OCI-LY1 (cell line): ENCODE measurements at regions not wholly inside any gene's neighbourhood (a gene's known extent, or its start where the extent isn't known, plus 50 kb on each side); places are given as distances from the start of the nearest gene placed in this dataset.

Source experiments
- H2AFZ ChIP-seq: fragments of 200-600 bp; sonication (generic), shearing (Covaris generic); 2 replicates; pipeline ENCODE4 v1.6.0; 2014; ENCODE audit warnings: antibody characterized with exemption, mild to moderate bottlenecking, low read length
- H3F3A ChIP-seq: fragments of 200-600 bp; sonication (generic), shearing (Covaris generic); 2 replicates; pipeline ENCODE4 v1.6.0; 2014; ENCODE audit warnings: mild to moderate bottlenecking, antibody characterized with exemption, low read length, moderate library complexity; ENCODE audit not compliant: insufficient read depth
- H3K27ac ChIP-seq: fragments of 200-600 bp; sonication (generic); 2 replicates; pipeline ENCODE4 v1.5.1; 2014; ENCODE audit warnings: low read length, mixed run types, mild to moderate bottlenecking, low read depth; ENCODE audit not compliant: poor library complexity, severe bottlenecking
- H3K27me3 ChIP-seq: fragments of 200-600 bp; sonication (generic); 2 replicates; pipeline ENCODE4 v1.6.0; 2014; ENCODE audit warnings: antibody characterized with exemption, mild to moderate bottlenecking, low read length, moderate library complexity; ENCODE audit not compliant: insufficient read depth
- H3K36me3 ChIP-seq: fragments of 200-600 bp; sonication (generic); 2 replicates; pipeline ENCODE4 v1.6.1; 2014; ENCODE audit warnings: mild to moderate bottlenecking, antibody characterized with exemption, low read length, moderate library complexity, mixed read lengths; ENCODE audit not compliant: insufficient read depth
- H3K4me1 ChIP-seq: fragments of 200-600 bp; sonication (generic); 2 replicates; pipeline ENCODE4 v1.5.1; 2014; ENCODE audit warnings: mild to moderate bottlenecking, low read length, moderate library complexity; ENCODE audit not compliant: insufficient read depth, severe bottlenecking
- H3K4me2 ChIP-seq: fragments of 200-600 bp; sonication (generic), shearing (Covaris generic); 2 replicates; pipeline ENCODE4 v1.6.1; 2014; ENCODE audit warnings: low read length
- H3K4me3 ChIP-seq: fragments of 200-600 bp; sonication (generic); 2 replicates; pipeline ENCODE4 v1.5.1; 2014; ENCODE audit warnings: low read length, low read depth, mild to moderate bottlenecking, mixed read lengths; ENCODE audit not compliant: poor library complexity, severe bottlenecking
- H3K79me2 ChIP-seq: fragments of 200-600 bp; shearing (Covaris generic); 2 replicates; pipeline ENCODE4 v1.6.1; 2016; ENCODE audit warnings: mixed run types, low read length, mixed read lengths; ENCODE audit not compliant: insufficient read depth
- H3K9ac ChIP-seq: fragments of 200-600 bp; sonication (generic), shearing (Covaris generic); 2 replicates; pipeline ENCODE4 v1.6.1; 2014; ENCODE audit warnings: mild to moderate bottlenecking, low read length, mixed read lengths
- H3K9me2 ChIP-seq: fragments of 200-600 bp; sonication (generic), shearing (Covaris generic); 2 replicates; pipeline ENCODE4 v1.6.1; 2014; ENCODE audit warnings: low read depth, mild to moderate bottlenecking, low read length, mixed read lengths
- H3K9me3 ChIP-seq: fragments of 200-600 bp; shearing (Covaris generic); 2 replicates; pipeline ENCODE4 v1.6.1; 2014; ENCODE audit warnings: low read length, mixed read lengths
- H4K20me1 ChIP-seq: fragments of 200-600 bp; sonication (generic), shearing (Covaris generic); 2 replicates; pipeline ENCODE4 v1.6.0; 2016; ENCODE audit warnings: mild to moderate bottlenecking, low read length; ENCODE audit not compliant: insufficient read depth
- CTCF ChIP-seq: fragments of 200-600 bp; sonication (generic), shearing (Covaris generic); IDR thresholded peaks from 2 replicates; pipeline ENCODE4 v1.5.1; 2017; ENCODE audit warnings: mild to moderate bottlenecking, antibody characterized with exemption, low read length, moderate library complexity, mixed read lengths
- EZH2 ChIP-seq: fragments of 200-600 bp; sonication (generic), shearing (Covaris generic); IDR thresholded peaks from 2 replicates; pipeline ENCODE4 v1.8.0; 2017; ENCODE audit warnings: borderline replicate concordance, mixed run types, mild to moderate bottlenecking, antibody characterized with exemption, low read length, moderate library complexity, mixed read lengths

GRCh38 chr7:24346716-24347115 is 62.7 kb downstream of the NPY start:
- no peaks in the 10 kb centered on the region for H3F3A ChIP-seq
- no peaks in the 10 kb centered on the region for H3K79me2 ChIP-seq
- H3K9me3 ChIP-seq: peaks cover 8% of the 10 kb centered on the region
- H3K4me1 ChIP-seq: peaks cover 33% of the 10 kb centered on the region
- TF ChIP-seq CTCF (no peak), EZH2 (no peak)
- H3K27ac ChIP-seq: no peak overlapping the region
- no peaks in the 10 kb centered on the region for H3K36me3 ChIP-seq
- H2AFZ ChIP-seq: no peak overlapping the region
- no peak overlapping the region for H3K4me3 ChIP-seq
- H3K9me2 ChIP-seq: no peaks in the 10 kb centered on the region
- H3K9ac ChIP-seq: no peak overlapping the region
- no peaks in the 10 kb centered on the region for H4K20me1 ChIP-seq
- H3K27me3 ChIP-seq: no peaks in the 10 kb centered on the region
- no peak overlapping the region for H3K4me2 ChIP-seq

- no peak overlapping the region for H3K4me2 ChIP-seq
- H3F3A ChIP-seq: no peaks in the 10 kb centered on the region
- no peaks in the 10 kb centered on the region for H3K27me3 ChIP-seq
- no peaks in the 10 kb centered on the region for H3K9me2 ChIP-seq
- H4K20me1 ChIP-seq: no peaks in the 10 kb centered on the region
- H3K79me2 ChIP-seq: no peaks in the 10 kb centered on the region
- no peak overlapping the region for H3K9ac ChIP-seq
- no peak overlapping the region for H3K4me3 ChIP-seq
- H3K9me3 ChIP-seq: peaks cover 8% of the 10 kb centered on the region
- H2AFZ ChIP-seq: no peak overlapping the region
- H3K27ac ChIP-seq: no peak overlapping the region
- TF ChIP-seq EZH2: no peak
- no peak for TF ChIP-seq CTCF
- peaks cover 20% of the 10 kb centered on the region for H3K4me1 ChIP-seq
- H3K36me3 ChIP-seq: no peaks in the 10 kb centered on the region
Observed at GRCh38 chr7:24349339-24349738, 65.3 kb downstream of the NPY start.

GRCh38 chr7:24354456-24354855 is 70.5 kb downstream of the NPY start:
- Histone ChIP-seq H3K4me2 (no peak overlapping the region), H3K79me2 (no peaks in the 10 kb centered on the region), H3K4me1 (no peaks in the 10 kb centered on the region), H3K27ac (no peak overlapping the region), H3K36me3 (no peaks in the 10 kb centered on the region), H3K4me3 (no peak overlapping the region), H3F3A (no peaks in the 10 kb centered on the region), H3K9me2 (no peaks in the 10 kb centered on the region), H3K27me3 (no peaks in the 10 kb centered on the region), H2AFZ (no peak overlapping the region), H3K9me3 (peaks cover 8% of the 10 kb centered on the region), H4K20me1 (no peaks in the 10 kb centered on the region), H3K9ac (no peak overlapping the region)
- no peak for TF ChIP-seq EZH2
- no peak for TF ChIP-seq CTCF
